PC-3 (cell line): ENCODE measurements at regions not wholly inside any gene's neighbourhood (a gene's known extent, or its start where the extent isn't known, plus 50 kb on each side); places are given as distances from the start of the nearest gene placed in this dataset.

ENCODE experiments used
- ATAC-seq: fragments of 200-7000 bp; cut with Tn5 transposase; 2 replicates; pipeline ENCODE4 v1.9.1; 2020; ENCODE audit warnings: mild to moderate bottlenecking, moderate library complexity
- BruUV-seq: library from RNA; stranded (reverse); fragments of 400-500 nt; replicated peaks from 2 replicates; lab custom pipeline; 2021; lab: Mats Ljungman, UMichigan
- CTCF ChIA-PET: fragments of 300-600 bp; sonication (Branson Sonifier 250); formaldehyde crosslinking; loops from one replicate; lab custom pipeline; 2022; ENCODE audit warnings: antibody characterized with exemption; lab: Charles Lee
- POLR2A ChIA-PET: fragments of 300-600 bp; sonication (Branson Sonifier 250); formaldehyde crosslinking; loops from one replicate; lab custom pipeline; 2022; ENCODE audit warnings: antibody characterized with exemption; ENCODE audit not compliant: unreplicated experiment; lab: Charles Lee
- DNase-seq: peaks from one replicate; pipeline ENCODE4 v3.0.0-alpha.2; 2015
- H2AFZ ChIP-seq: fragments of 300-600 bp; sonication (generic); 2 replicates; pipeline ENCODE4 v1.6.0; 2016; ENCODE audit warnings: antibody characterized with exemption, low read length
- H3F3A ChIP-seq: fragments of 300-600 bp; sonication (generic); one replicate; pipeline ENCODE4 v1.6.0; 2017; ENCODE audit warnings: antibody characterized with exemption, low read length, control low read depth, mild to moderate bottlenecking; ENCODE audit not compliant: unreplicated experiment
- H3K27ac ChIP-seq: fragments of 300-600 bp; sonication (generic); 2 replicates; pipeline ENCODE4 v1.5.1; 2016; ENCODE audit warnings: mild to moderate bottlenecking, low read length
- H3K27me3 ChIP-seq: fragments of 300-600 bp; sonication (generic); 2 replicates; pipeline ENCODE4 v1.6.1; 2016; ENCODE audit warnings: low read length, mixed read lengths
- H3K36me3 ChIP-seq: fragments of 300-600 bp; sonication (generic); 2 replicates; pipeline ENCODE4 v1.6.1; 2016; ENCODE audit warnings: low read depth, mixed run types, low read length, mixed read lengths
- H3K4me1 ChIP-seq: fragments of 300-600 bp; sonication (generic); 2 replicates; pipeline ENCODE4 v1.5.1; 2016; ENCODE audit warnings: low read length; ENCODE audit not compliant: insufficient read depth
- H3K4me2 ChIP-seq: fragments of 300-600 bp; sonication (generic); 2 replicates; pipeline ENCODE4 v1.6.0; 2016; ENCODE audit warnings: low read length
- H3K4me3 ChIP-seq: fragments of 300-600 bp; sonication (generic); 2 replicates; pipeline ENCODE4 v1.5.1; 2016; ENCODE audit warnings: mild to moderate bottlenecking, low read length, mixed read lengths
- H3K79me2 ChIP-seq: fragments of 300-600 bp; sonication (generic); 2 replicates; pipeline ENCODE4 v1.6.1; 2017; ENCODE audit warnings: low read length, mixed read lengths
- H3K9ac ChIP-seq: fragments of 300-600 bp; sonication (generic); 2 replicates; pipeline ENCODE4 v1.6.0; 2016; ENCODE audit warnings: mild to moderate bottlenecking, low read length
- H3K9me2 ChIP-seq: fragments of 300-600 bp; sonication (generic); replicated peaks from 2 replicates; pipeline ENCODE4 v1.6.1; 2016; ENCODE audit warnings: mixed run types, low read length, mixed read lengths
- H3K9me3 ChIP-seq: fragments of 300-600 bp; sonication (generic); 2 replicates; pipeline ENCODE4 v1.6.1; 2016; ENCODE audit warnings: low read length, mixed read lengths
- H4K20me1 ChIP-seq: fragments of 300-600 bp; sonication (generic); 2 replicates; pipeline ENCODE4 v1.6.1; 2016; ENCODE audit warnings: low read length, mixed read lengths
- CTCF ChIP-seq: fragments of 300-600 bp; sonication (generic); conservative IDR thresholded peaks from 2 replicates; pipeline ENCODE4 v1.5.1; 2017; ENCODE audit warnings: antibody characterized with exemption, low read depth, mild to moderate bottlenecking, low read length
- EZH2 ChIP-seq: fragments of 300-600 bp; sonication (generic); IDR thresholded peaks from one replicate; pipeline ENCODE4 v1.6.1; 2017; ENCODE audit warnings: antibody characterized with exemption, mild to moderate bottlenecking, low read length; ENCODE audit not compliant: unreplicated experiment
- EZH2phosphoT487 ChIP-seq: fragments of 300-600 bp; sonication (generic); IDR thresholded peaks from 2 replicates; pipeline ENCODE4 v1.6.1; 2018; ENCODE audit warnings: mild to moderate bottlenecking, antibody characterized with exemption, low read length, borderline replicate concordance
- intact Hi-C: fragments of 100-400 bp; cut with micrococcal nuclease; formaldehyde crosslinking; loops from 2 replicates; pipeline ENCODE4 v1.9.0; 2023

GRCh38 chr14:54299410-54300363 lies 97.1 kb upstream of the CDKN3 start:
- no peak overlapping the region for H3K27ac ChIP-seq
- 0 out of 2 replicates have a peak, but pooled peaks cover 9% of the 10 kb centered on the region for H3K4me1 ChIP-seq
- BruUV-seq: no TSS peak
- no peak overlapping the region for H3K4me3 ChIP-seq
- no peaks in the 10 kb centered on the region for H3F3A ChIP-seq
- ATAC-seq: no peak
- no peaks in the 10 kb centered on the region for H3K36me3 ChIP-seq
- no peaks in the 10 kb centered on the region for H3K9me3 ChIP-seq
- H3K27me3 ChIP-seq: no peaks in the 10 kb centered on the region
- CTCF ChIA-PET: interaction anchor here (0.6 kb wide), 1 partner anchor 30 kb away, joined by 3 read pairs; no protein-coding TSS in a partner anchor
- H2AFZ ChIP-seq: no peak overlapping the region
- no peaks in the 10 kb centered on the region for H3K79me2 ChIP-seq
- no peaks in the 10 kb centered on the region for H4K20me1 ChIP-seq
- H3K9me2 ChIP-seq: peaks cover 3% of the 10 kb centered on the region; the same call in 1 of the 2 replicates
- POLR2A ChIA-PET: no interaction called here
- H3K9ac ChIP-seq: no peak overlapping the region
- no peak overlapping the region for H3K4me2 ChIP-seq
- intact Hi-C loops: no loop called here
- no peak for TF ChIP-seq CTCF
- DNase-seq: no peak

- CTCF ChIA-PET: no interaction called here
These were observed 95.9 kb upstream of the CDKN3 start for GRCh38 chr14:54300881-54301280.

GRCh38 chr14:54301359-54301758 lies 95.4 kb upstream of the CDKN3 start:
- Histone ChIP-seq H3K4me3 (no peak overlapping the region), H3K79me2 (no peaks in the 10 kb centered on the region), H3F3A (no peaks in the 10 kb centered on the region), H3K4me2 (no peak overlapping the region), H2AFZ (0 out of 2 replicates have a peak overlapping the region, but pooled peaks have one; percentile 0), H3K4me1 (0 out of 2 replicates have a peak, but pooled peaks cover 9% of the 10 kb centered on the region), H3K9me3 (no peaks in the 10 kb centered on the region), H3K9ac (no peak overlapping the region), H3K27ac (no peak overlapping the region), H4K20me1 (no peaks in the 10 kb centered on the region), H3K36me3 (no peaks in the 10 kb centered on the region), H3K27me3 (no peaks in the 10 kb centered on the region), H3K9me2 (peaks cover 6% of the 10 kb centered on the region; the same call in 1 of the 2 replicates)
- CTCF ChIA-PET: no interaction called here
- intact Hi-C loops: no loop called here
- no TSS peak for BruUV-seq
- TF ChIP-seq EZH2phosphoT487: no peak
- no peak for TF ChIP-seq CTCF
- no peak for TF ChIP-seq EZH2
- DNase-seq (no peak), ATAC-seq (no peak)
- POLR2A ChIA-PET: no interaction called here

More at GRCh38 chr14:54300881-54301280, 95.9 kb upstream of the CDKN3 start:
- intact Hi-C loops: no loop called here
- 0 out of 2 replicates have a peak overlapping the region, but pooled peaks have one; percentile 0 for H2AFZ ChIP-seq
- H3K4me1 ChIP-seq: 0 out of 2 replicates have a peak, but pooled peaks cover 9% of the 10 kb centered on the region
- no peak overlapping the region for H3K4me2 ChIP-seq
- ATAC-seq: peak; percentile 61
- H3K36me3 ChIP-seq: no peaks in the 10 kb centered on the region
- H3F3A ChIP-seq: no peaks in the 10 kb centered on the region
- H3K4me3 ChIP-seq: no peak overlapping the region
- peak; percentile 49 for DNase-seq
- no peaks in the 10 kb centered on the region for H3K27me3 ChIP-seq
- no peak overlapping the region for H3K27ac ChIP-seq
- no peaks in the 10 kb centered on the region for H4K20me1 ChIP-seq
- H3K9me3 ChIP-seq: no peaks in the 10 kb centered on the region
- H3K9ac ChIP-seq: no peak overlapping the region
- POLR2A ChIA-PET: no interaction called here
- H3K79me2 ChIP-seq: no peaks in the 10 kb centered on the region
- H3K9me2 ChIP-seq: peaks cover 6% of the 10 kb centered on the region; the same call in 1 of the 2 replicates
- TF ChIP-seq EZH2phosphoT487 (no peak), EZH2 (no peak)
- no TSS peak for BruUV-seq
